ENCODE measurements at regions not wholly inside any gene's neighbourhood (a gene's known extent, or its start where the extent isn't known, plus 50 kb on each side); places are given as distances from the start of the nearest gene placed in this dataset.

GRCh38 chr14:89565607-89566006 lies 148.6 kb upstream of the FOXN3 start:
- ChIA-PET POLR2A (ENCODE audit: low non-redundant PET) (no interaction called here), CTCF (no interaction called here)
- intact Hi-C loops (cut with micrococcal nuclease; ENCODE audit: unreplicated experiment) = no loop called here
- no peaks in the 10 kb centered on the region for H3K27me3 ChIP-seq (replicated peaks; ENCODE audit: insufficient read depth, low read depth, low read length, poor library complexity)
- no peak for DNase-seq (ENCODE audit: low spot score)
- no peaks in the 10 kb centered on the region for H3K36me3 ChIP-seq (ENCODE audit: insufficient read depth, low read length, poor library complexity, severe bottlenecking)
- H3K4me3 ChIP-seq (ENCODE audit: low read depth, low read length, poor library complexity, severe bottlenecking) = no peak overlapping the region
- no peak overlapping the region for H3K27ac ChIP-seq (ENCODE audit: low read depth, low read length, poor library complexity, severe bottlenecking)
- no peaks in the 10 kb centered on the region for H3K9me3 ChIP-seq (ENCODE audit: low read depth, low read length, poor library complexity, severe bottlenecking)
- no peaks in the 10 kb centered on the region for H3K4me1 ChIP-seq (ENCODE audit: insufficient read depth, low read length, poor library complexity, severe bottlenecking)
- TF ChIP-seq EZH2 (IDR thresholded peaks at IDR 0.05; ENCODE audit: borderline replicate concordance, low read depth, low read length, poor library complexity, severe bottlenecking) (no peak), CTCF (conservative IDR thresholded peaks at IDR 0.05; ENCODE audit: low read depth, low read length) (no peak)
- BruUV-seq (replicated peaks) = no TSS peak

- H3K27ac ChIP-seq (ENCODE audit: low read depth, low read length, poor library complexity, severe bottlenecking) = no peak overlapping the region
- no peaks in the 10 kb centered on the region for H3K36me3 ChIP-seq (ENCODE audit: insufficient read depth, low read length, poor library complexity, severe bottlenecking)
- BruUV-seq (replicated peaks) = no TSS peak
- H3K4me1 ChIP-seq (ENCODE audit: insufficient read depth, low read length, poor library complexity, severe bottlenecking) = no peaks in the 10 kb centered on the region
- DNase-seq (ENCODE audit: low spot score) = no peak
- H3K9me3 ChIP-seq (ENCODE audit: low read depth, low read length, poor library complexity, severe bottlenecking) = no peaks in the 10 kb centered on the region
- intact Hi-C loops (cut with micrococcal nuclease; ENCODE audit: unreplicated experiment) = no loop called here
- ChIA-PET POLR2A (ENCODE audit: low non-redundant PET) (no interaction called here), CTCF (no interaction called here)
- TF ChIP-seq CTCF (conservative IDR thresholded peaks at IDR 0.05; ENCODE audit: low read depth, low read length) = no peak
- no peak for TF ChIP-seq EZH2 (IDR thresholded peaks at IDR 0.05; ENCODE audit: borderline replicate concordance, low read depth, low read length, poor library complexity, severe bottlenecking)
- no peaks in the 10 kb centered on the region for H3K27me3 ChIP-seq (replicated peaks; ENCODE audit: insufficient read depth, low read depth, low read length, poor library complexity)
- H3K4me3 ChIP-seq (ENCODE audit: low read depth, low read length, poor library complexity, severe bottlenecking) = no peak overlapping the region
Observed at GRCh38 chr14:89564989-89565388, 148.0 kb upstream of the FOXN3 start.

GRCh38 chr14:89564286-89564957 lies 147.4 kb upstream of the FOXN3 start:
- no peaks in the 10 kb centered on the region for H3K36me3 ChIP-seq (ENCODE audit: insufficient read depth, low read length, poor library complexity, severe bottlenecking)
- POLR2A ChIA-PET (ENCODE audit: low non-redundant PET) = no interaction called here
- intact Hi-C loops (cut with micrococcal nuclease; ENCODE audit: unreplicated experiment) = no loop called here
- no peaks in the 10 kb centered on the region for H3K27me3 ChIP-seq (replicated peaks; ENCODE audit: insufficient read depth, low read depth, low read length, poor library complexity)
- no peak overlapping the region for H3K27ac ChIP-seq (ENCODE audit: low read depth, low read length, poor library complexity, severe bottlenecking)
- no peaks in the 10 kb centered on the region for H3K4me1 ChIP-seq (ENCODE audit: insufficient read depth, low read length, poor library complexity, severe bottlenecking)
- CTCF ChIA-PET = no interaction called here
- TF ChIP-seq EZH2 (IDR thresholded peaks at IDR 0.05; ENCODE audit: borderline replicate concordance, low read depth, low read length, poor library complexity, severe bottlenecking) (no peak), CTCF (conservative IDR thresholded peaks at IDR 0.05; ENCODE audit: low read depth, low read length) (no peak)
- H3K4me3 ChIP-seq (ENCODE audit: low read depth, low read length, poor library complexity, severe bottlenecking) = no peak overlapping the region
- H3K9me3 ChIP-seq (ENCODE audit: low read depth, low read length, poor library complexity, severe bottlenecking) = no peaks in the 10 kb centered on the region
- BruUV-seq (replicated peaks) = no TSS peak
- DNase-seq (ENCODE audit: low spot score) = no peak
